Activated naive CD4-positive, alpha-beta T cell treated with anti-CD3 and anti-CD28 coated beads, Interleukin-2, amount 50 U/mL, for 24 hours (primary cell): ENCODE measurements at regions not wholly inside any gene's neighbourhood (a gene's known extent, or its start where the extent isn't known, plus 50 kb on each side); places are given as distances from the start of the nearest gene placed in this dataset.

Experiments
- H3K27ac Mint-ChIP-seq: one replicate; pipeline ENCODE4 v1.8.0; 2021; ENCODE audit warnings: mild to moderate bottlenecking, mixed read lengths
- H3K27me3 Mint-ChIP-seq: one replicate; pipeline ENCODE4 v1.8.0; 2021; ENCODE audit warnings: mixed read lengths
- H3K36me3 Mint-ChIP-seq: one replicate; pipeline ENCODE4 v1.8.0; 2021; ENCODE audit warnings: mixed read lengths
- H3K4me1 Mint-ChIP-seq: one replicate; pipeline ENCODE4 v1.8.0; 2021; ENCODE audit warnings: mixed read lengths
- H3K4me3 Mint-ChIP-seq: one replicate; pipeline ENCODE4 v1.8.0; 2021; ENCODE audit warnings: mild to moderate bottlenecking, mixed read lengths
- H3K9me3 Mint-ChIP-seq: one replicate; pipeline ENCODE4 v1.8.0; 2021; ENCODE audit warnings: mixed read lengths

GRCh38 chr3:88000853-88001252, 58.0 kb downstream of the CGGBP1 start:
- Mint-ChIP-seq H3K9me3 (no peaks in the 10 kb centered on the region), H3K4me1 (peaks cover 26% of the 10 kb centered on the region), H3K36me3 (no peaks in the 10 kb centered on the region), H3K27me3 (peaks cover 1% of the 10 kb centered on the region), H3K4me3 (peak overlapping the region; percentile 11), H3K27ac (no peak overlapping the region)

- Mint-ChIP-seq H3K36me3 (no peaks in the 10 kb centered on the region), H3K27me3 (peaks cover 3% of the 10 kb centered on the region), H3K4me3 (peak overlapping the region; percentile 30), H3K9me3 (no peaks in the 10 kb centered on the region), H3K27ac (peak overlapping the region; percentile 57), H3K4me1 (peaks cover 26% of the 10 kb centered on the region)
Measured at GRCh38 chr3:87997966-87998365, 60.8 kb downstream of the CGGBP1 start.

- peaks cover 26% of the 10 kb centered on the region for H3K4me1 Mint-ChIP-seq
- H3K36me3 Mint-ChIP-seq, result no peaks in the 10 kb centered on the region
- peak overlapping the region; percentile 68 for H3K27ac Mint-ChIP-seq
- H3K9me3 Mint-ChIP-seq, result no peaks in the 10 kb centered on the region
- H3K4me3 Mint-ChIP-seq, result peak overlapping the region; percentile 21
- peaks cover 3% of the 10 kb centered on the region for H3K27me3 Mint-ChIP-seq
Measured at GRCh38 chr3:87997298-87997697, 61.5 kb downstream of the CGGBP1 start.

- H3K4me3 Mint-ChIP-seq, result peak overlapping the region; percentile 21
- peaks cover 26% of the 10 kb centered on the region for H3K4me1 Mint-ChIP-seq
- H3K9me3 Mint-ChIP-seq, result no peaks in the 10 kb centered on the region
- peak overlapping the region; percentile 68 for H3K27ac Mint-ChIP-seq
- peaks cover 3% of the 10 kb centered on the region for H3K27me3 Mint-ChIP-seq
- no peaks in the 10 kb centered on the region for H3K36me3 Mint-ChIP-seq
Measured at GRCh38 chr3:87996882-87997281, 61.9 kb downstream of the CGGBP1 start.

GRCh38 chr3:87993566-87993965, 65.2 kb downstream of the CGGBP1 start:
- no peak overlapping the region for H3K4me3 Mint-ChIP-seq
- H3K27me3 Mint-ChIP-seq, result peaks cover 1% of the 10 kb centered on the region
- H3K9me3 Mint-ChIP-seq, result no peaks in the 10 kb centered on the region
- peaks cover 16% of the 10 kb centered on the region for H3K4me1 Mint-ChIP-seq
- H3K36me3 Mint-ChIP-seq, result no peaks in the 10 kb centered on the region
- no peak overlapping the region for H3K27ac Mint-ChIP-seq

GRCh38 chr3:87987952-87988351, 70.9 kb downstream of the CGGBP1 start:
- Mint-ChIP-seq H3K36me3 (no peaks in the 10 kb centered on the region), H3K27ac (no peak overlapping the region), H3K4me3 (no peak overlapping the region), H3K4me1 (no peaks in the 10 kb centered on the region), H3K27me3 (no peaks in the 10 kb centered on the region), H3K9me3 (no peaks in the 10 kb centered on the region)

DNA sequence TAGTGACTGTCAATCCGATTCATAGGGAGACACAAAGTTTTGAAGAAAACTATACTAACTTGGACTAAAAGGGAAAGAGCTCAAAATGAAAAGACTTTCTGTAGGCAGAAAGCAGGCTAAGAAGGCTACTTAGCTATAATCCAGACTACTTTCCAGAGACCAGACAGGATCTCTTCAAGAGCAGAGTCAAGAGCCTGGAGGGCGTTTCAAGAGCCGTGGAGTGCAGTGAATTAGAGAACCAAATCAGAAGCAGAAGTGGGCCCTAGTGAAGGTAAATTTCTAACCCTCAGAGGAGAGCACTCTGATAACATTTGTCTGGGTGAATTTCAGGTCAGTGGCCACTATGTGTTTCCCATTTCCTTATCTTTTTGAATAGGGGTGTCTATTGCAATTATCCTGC, 76.4 kb downstream of the CGGBP1 start:
- H3K4me3 Mint-ChIP-seq, result no peak overlapping the region
- H3K27me3 Mint-ChIP-seq, result peaks cover 3% of the 10 kb centered on the region
- H3K9me3 Mint-ChIP-seq, result no peaks in the 10 kb centered on the region
- no peaks in the 10 kb centered on the region for H3K4me1 Mint-ChIP-seq
- no peak overlapping the region for H3K27ac Mint-ChIP-seq
- peaks cover 2% of the 10 kb centered on the region for H3K36me3 Mint-ChIP-seq

DNA sequence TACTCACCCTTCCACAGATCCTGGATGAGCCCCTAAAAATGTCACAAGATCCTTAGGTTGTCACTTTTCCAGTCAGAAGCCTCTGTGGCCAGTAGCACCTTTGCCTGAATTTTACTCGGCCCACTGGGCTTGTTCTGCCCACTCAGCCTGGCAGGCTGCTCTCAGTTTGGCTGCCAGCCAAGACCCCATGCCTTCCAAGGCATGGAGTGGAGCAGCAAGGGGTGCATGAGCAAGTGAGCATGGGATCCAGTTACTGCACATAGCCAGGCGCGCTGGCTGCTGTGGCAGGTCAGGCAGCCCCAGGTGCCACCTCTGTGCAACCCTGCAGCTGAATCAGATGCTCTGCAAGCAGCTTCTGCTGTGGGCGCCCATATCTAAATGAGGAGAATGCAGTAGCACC, 79.3 kb downstream of the CGGBP1 start:
- Mint-ChIP-seq H3K4me1 (no peaks in the 10 kb centered on the region), H3K27ac (no peak overlapping the region), H3K9me3 (no peaks in the 10 kb centered on the region), H3K36me3 (peaks cover 2% of the 10 kb centered on the region), H3K4me3 (no peak overlapping the region), H3K27me3 (peaks cover 5% of the 10 kb centered on the region)

DNA sequence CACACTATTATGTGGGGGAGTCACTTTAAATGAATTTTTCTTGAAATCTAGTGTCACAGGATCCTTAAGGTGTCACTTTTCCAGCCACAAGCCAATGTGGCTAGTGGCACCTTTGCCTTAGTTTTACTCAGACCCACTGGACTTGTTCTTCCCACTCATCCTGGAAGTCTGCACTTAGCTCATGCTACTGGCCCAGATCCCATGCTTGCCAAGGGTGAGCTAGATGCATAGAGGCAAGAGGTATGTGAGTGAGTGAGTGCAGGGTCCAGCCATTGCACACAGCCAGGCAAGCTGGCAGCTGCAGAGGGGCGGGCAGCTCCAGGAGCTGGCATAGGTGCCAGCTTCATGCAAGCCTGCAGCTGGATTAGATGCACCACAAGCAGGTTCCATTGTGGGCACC, 81.0 kb downstream of the CGGBP1 start:
- no peak overlapping the region for H3K27ac Mint-ChIP-seq
- no peaks in the 10 kb centered on the region for H3K4me1 Mint-ChIP-seq
- peaks cover 9% of the 10 kb centered on the region for H3K27me3 Mint-ChIP-seq
- no peaks in the 10 kb centered on the region for H3K9me3 Mint-ChIP-seq
- H3K4me3 Mint-ChIP-seq, result no peak overlapping the region
- H3K36me3 Mint-ChIP-seq, result peaks cover 2% of the 10 kb centered on the region

DNA sequence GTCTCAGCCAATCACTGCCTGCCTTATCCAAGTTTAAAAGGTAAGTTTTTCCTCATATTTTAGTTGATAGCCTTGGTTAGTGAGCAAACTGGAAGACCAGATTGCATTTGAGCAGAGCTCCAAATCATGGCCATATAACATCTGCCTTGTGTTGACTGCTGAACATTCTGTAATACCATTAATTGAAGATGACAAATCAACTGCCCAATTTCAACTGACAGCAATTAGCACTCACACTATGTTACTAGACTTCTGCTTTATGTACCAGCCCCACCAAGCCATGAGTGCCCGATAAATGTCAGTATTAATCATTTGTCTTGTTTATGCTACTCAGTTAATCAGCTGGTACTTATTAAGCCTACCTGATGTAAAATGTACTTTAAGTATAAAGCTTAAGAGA, 83.1 kb downstream of the CGGBP1 start:
- Mint-ChIP-seq H3K36me3 (peaks cover 2% of the 10 kb centered on the region), H3K9me3 (no peaks in the 10 kb centered on the region), H3K27me3 (peaks cover 9% of the 10 kb centered on the region), H3K4me3 (no peak overlapping the region), H3K27ac (no peak overlapping the region), H3K4me1 (no peaks in the 10 kb centered on the region)

GRCh38 chr3:87973906-87974305, 84.9 kb downstream of the CGGBP1 start:
- Mint-ChIP-seq H3K4me3 (no peak overlapping the region), H3K27ac (no peak overlapping the region), H3K36me3 (peaks cover 2% of the 10 kb centered on the region), H3K9me3 (no peaks in the 10 kb centered on the region), H3K4me1 (no peaks in the 10 kb centered on the region), H3K27me3 (peaks cover 9% of the 10 kb centered on the region)

- H3K27ac Mint-ChIP-seq, result no peak overlapping the region
- H3K4me3 Mint-ChIP-seq, result no peak overlapping the region
- no peaks in the 10 kb centered on the region for H3K4me1 Mint-ChIP-seq
Measured at GRCh38 chr3:87969620-87970019, 89.2 kb downstream of the CGGBP1 start.

DNA sequence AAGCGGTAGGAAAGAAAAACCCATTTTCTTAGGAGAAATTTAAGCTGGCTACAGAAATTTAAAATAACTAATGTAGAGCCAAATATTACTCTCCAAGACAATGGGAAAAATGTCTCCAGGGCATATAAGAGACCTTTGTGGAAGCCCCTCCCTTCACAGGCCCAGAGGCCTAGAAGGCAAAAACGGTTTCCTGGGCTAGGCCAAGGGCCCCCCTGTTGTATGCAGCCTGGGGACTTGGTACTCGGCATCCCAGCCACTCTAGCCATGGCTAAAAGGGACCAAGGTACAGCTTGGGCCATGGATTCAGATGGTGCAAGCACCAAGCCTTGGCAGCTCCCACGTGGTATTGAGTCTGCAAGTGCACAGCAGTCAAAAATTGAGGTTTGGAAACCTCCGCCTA, 90.1 kb downstream of the CGGBP1 start:
- Mint-ChIP-seq H3K27ac (no peak overlapping the region), H3K36me3 (no peaks in the 10 kb centered on the region), H3K27me3 (peaks cover 2% of the 10 kb centered on the region), H3K4me1 (no peaks in the 10 kb centered on the region), H3K4me3 (no peak overlapping the region), H3K9me3 (no peaks in the 10 kb centered on the region)

More at GRCh38 chr3:87969620-87970019, 89.2 kb downstream of the CGGBP1 start:
- peaks cover 4% of the 10 kb centered on the region for H3K27me3 Mint-ChIP-seq
- no peaks in the 10 kb centered on the region for H3K9me3 Mint-ChIP-seq
- H3K36me3 Mint-ChIP-seq, result no peaks in the 10 kb centered on the region

DNA sequence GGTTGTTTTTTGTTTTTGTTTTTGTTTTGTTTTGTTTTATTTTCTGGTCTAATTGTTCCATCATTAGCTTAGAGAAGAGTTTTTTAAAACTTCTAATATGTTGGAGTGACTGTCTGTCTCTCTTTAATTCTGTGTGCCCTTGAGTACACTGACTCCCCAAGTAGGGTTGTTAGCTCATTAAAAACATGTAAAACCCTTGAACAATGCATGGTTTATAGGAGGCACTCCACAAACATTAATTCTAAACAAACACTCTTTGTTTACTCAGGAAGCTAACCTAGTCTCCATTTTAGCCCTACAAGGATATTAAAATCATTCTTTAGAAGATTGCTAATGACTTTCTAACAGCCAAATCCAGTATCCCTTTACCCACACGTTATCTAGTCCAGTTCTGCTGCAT, 100.5 kb downstream of the CGGBP1 start:
- Mint-ChIP-seq H3K4me3 (no peak overlapping the region), H3K36me3 (no peaks in the 10 kb centered on the region), H3K27ac (no peak overlapping the region), H3K4me1 (no peaks in the 10 kb centered on the region), H3K9me3 (no peaks in the 10 kb centered on the region), H3K27me3 (peaks cover 21% of the 10 kb centered on the region)

DNA sequence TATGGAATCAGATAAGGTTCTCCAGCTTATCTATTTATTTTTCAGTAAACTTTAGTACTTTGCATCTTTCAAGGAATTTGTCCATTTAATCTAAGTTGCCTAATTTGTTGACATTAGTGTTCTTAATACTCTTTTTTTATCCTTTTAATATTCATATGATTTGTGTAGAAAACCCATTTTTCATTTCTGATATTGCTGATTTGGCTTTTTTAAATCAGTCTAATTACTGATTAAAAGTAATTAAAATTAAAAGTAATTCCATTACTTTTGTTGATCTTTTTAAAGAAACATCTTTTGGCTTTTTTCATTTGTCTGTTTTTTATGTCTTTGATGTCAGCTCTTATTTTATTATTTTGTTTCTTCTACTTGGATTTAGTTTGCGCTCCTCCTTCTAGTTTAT, 101.2 kb downstream of the CGGBP1 start:
- H3K4me3 Mint-ChIP-seq, result no peak overlapping the region

GRCh38 chr3:87949879-87950208, 109.0 kb downstream of the CGGBP1 start:
- no peaks in the 10 kb centered on the region for H3K36me3 Mint-ChIP-seq
- H3K27ac Mint-ChIP-seq, result no peak overlapping the region
- no peak overlapping the region for H3K4me3 Mint-ChIP-seq
- peaks cover 12% of the 10 kb centered on the region for H3K27me3 Mint-ChIP-seq
- no peaks in the 10 kb centered on the region for H3K9me3 Mint-ChIP-seq
- H3K4me1 Mint-ChIP-seq, result no peaks in the 10 kb centered on the region

More for the DNA sequence above, 101.2 kb downstream of the CGGBP1 start:
- no peaks in the 10 kb centered on the region for H3K36me3 Mint-ChIP-seq
- H3K27ac Mint-ChIP-seq, result no peak overlapping the region
- H3K27me3 Mint-ChIP-seq, result peaks cover 20% of the 10 kb centered on the region
- no peaks in the 10 kb centered on the region for H3K4me1 Mint-ChIP-seq
- H3K9me3 Mint-ChIP-seq, result no peaks in the 10 kb centered on the region

GRCh38 chr3:87949189-87949878, 109.5 kb downstream of the CGGBP1 start:
- H3K36me3 Mint-ChIP-seq, result no peaks in the 10 kb centered on the region
- no peak overlapping the region for H3K27ac Mint-ChIP-seq
- H3K4me3 Mint-ChIP-seq, result no peak overlapping the region
- peaks cover 12% of the 10 kb centered on the region for H3K27me3 Mint-ChIP-seq
- H3K4me1 Mint-ChIP-seq, result no peaks in the 10 kb centered on the region
- H3K9me3 Mint-ChIP-seq, result no peaks in the 10 kb centered on the region
